ENCODE measurements at regions not wholly inside any gene's neighbourhood (a gene's known extent, or its start where the extent isn't known, plus 50 kb on each side); places are given as distances from the start of the nearest gene placed in this dataset.

DNA sequence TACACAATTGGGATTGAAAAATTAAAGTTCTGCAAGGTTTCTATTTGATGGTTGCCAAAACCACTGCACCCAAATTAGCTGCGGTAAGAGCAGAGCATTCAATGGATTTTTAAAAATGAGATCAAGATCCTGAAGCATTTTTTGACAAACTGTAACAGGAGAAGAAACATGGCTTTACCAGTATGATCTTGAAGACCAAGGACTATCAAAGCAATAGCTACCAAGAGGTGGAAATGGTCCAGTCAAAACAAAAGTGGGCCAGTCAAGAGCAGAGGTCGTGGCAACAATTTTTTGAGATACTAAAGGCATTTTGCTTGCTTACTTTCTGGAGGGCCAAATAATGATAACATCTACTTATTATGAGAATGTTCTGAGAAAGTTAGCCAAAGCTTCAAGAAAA, 186.8 kb downstream of the RDH14 start:
- DNase-seq = no peak

DNA sequence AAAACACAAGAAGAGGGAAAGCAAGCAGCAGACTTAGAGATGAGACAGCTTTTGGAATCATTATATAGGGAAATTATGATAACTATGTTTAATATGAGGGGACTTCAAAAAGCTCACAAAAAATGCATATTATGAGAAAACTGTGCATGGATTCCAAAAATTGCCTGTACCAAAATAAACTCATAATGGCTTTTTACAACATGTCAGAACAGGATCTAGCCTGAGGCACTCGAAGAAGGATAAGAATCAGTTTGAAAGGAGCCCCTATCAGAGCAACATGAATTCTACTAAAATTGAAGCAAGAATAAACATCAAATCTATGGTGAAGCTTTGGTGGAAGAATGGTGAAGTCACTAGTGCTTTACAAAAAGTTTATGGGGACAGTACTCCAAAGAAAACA, 187.4 kb downstream of the RDH14 start:
- DNase-seq = no peak

DNA sequence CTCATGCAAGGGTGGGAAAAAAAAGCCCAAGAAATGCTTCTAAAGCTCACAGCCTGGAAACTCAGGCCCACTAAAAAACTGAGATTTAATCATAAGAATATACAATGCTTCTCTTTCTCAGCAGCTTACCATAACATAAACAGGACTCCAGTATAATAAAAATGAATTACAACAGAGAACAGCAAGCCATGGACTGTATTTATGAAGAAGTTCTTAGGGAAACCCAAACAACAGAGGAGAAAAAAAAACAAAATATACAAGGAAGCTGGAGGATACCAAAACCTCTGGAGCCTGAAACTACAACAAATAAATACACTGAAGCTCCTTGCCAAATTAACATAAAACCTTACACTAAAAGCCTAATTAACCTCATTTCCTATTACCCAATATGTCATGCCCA, 187.8 kb downstream of the RDH14 start:
- no peak for DNase-seq

DNA sequence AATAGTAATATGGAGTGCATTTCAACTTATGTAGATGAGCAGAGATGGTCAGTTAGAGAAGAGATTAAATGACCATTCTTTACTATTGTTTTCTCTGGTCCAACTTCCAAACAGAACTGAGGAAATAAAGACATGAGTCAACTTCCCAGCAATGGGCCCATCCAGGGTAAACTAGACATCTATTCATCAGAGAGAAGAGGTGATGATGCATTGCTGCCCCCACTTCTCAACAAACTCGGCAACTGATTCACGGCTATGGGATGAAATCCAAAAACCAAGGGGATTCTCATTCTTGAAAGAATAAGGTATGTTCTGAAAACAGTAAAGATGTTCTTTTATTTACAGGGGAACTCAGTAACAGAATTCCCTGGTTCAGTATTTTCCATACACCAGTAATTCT, 190.7 kb downstream of the RDH14 start:
- no peak for DNase-seq

DNA sequence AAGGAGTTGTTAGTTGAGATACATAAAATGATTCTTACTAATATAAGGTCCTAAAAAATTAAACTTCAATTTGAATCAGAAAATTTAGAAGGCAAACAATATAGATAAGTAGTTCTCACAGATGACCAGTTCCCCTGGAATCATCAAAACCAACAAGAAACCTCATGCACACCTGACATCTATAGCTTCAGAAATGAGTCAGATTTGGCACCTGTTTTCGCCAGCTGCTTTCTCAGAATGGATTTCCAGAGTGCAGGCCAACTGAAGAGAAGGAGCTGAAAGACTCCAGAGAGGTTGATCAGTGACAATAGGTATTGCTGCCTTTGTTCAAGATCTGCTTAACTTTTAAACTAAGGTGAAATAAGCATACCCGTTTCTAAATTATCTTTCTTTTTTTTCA, 192.4 kb downstream of the RDH14 start:
- no peak for DNase-seq

DNA sequence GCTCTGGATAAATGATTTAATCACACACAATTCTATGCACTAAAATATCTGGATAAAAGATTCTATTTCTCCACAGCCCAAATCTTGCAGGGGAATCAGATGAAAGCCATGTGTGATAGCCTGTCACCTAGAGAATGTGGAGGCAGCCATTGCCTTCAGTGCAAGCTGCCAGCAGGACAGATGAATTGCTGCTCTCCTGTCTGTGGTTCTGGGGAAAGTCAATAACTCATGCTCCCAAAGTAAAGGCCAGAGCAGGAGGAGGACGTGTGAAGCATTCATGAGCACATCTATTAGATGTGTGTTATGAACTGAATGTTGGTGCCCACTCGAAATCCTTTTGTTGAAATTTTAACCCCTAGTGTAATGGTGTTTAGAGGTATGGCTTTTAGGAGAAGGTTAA, 195.1 kb downstream of the RDH14 start:
- no peak for DNase-seq

DNA sequence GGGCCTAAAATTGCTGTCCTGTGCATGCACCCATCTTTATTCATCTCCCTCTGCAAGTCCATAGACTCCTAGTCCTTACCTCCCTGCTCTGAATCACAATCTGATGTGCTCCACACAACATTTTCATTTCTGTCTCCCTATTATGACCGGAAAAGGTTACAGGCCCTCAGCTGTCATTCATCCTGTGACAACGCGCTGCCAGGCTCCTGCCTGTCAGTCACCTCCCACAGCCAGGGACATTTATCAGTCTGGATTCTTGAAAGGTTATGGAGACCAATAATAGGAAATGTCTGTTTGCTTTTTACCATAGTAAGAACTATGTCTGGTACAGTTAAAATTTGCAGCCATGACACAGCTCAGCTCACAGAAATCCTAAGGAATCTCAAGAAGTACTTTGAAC, 197.1 kb downstream of the RDH14 start:
- DNase-seq = no peak

DNA sequence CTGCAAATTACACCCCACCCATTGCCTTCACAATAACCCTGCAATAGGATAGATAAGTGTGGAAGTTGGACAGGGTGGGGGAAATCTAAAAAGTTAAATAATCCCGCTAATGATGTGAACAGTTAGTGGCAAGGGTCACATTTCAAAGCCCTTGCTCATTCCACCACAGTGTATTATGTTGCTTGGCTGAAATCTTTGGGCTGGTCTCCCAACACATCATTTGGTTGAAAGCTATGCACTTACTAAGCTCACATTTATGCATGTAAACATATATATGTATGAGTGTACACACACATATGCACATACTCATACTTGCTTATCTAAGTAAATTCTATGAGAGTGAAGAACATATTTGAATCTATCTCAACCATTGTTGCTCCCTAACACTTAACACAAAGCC, 197.8 kb downstream of the RDH14 start:
- no peak for DNase-seq

DNA sequence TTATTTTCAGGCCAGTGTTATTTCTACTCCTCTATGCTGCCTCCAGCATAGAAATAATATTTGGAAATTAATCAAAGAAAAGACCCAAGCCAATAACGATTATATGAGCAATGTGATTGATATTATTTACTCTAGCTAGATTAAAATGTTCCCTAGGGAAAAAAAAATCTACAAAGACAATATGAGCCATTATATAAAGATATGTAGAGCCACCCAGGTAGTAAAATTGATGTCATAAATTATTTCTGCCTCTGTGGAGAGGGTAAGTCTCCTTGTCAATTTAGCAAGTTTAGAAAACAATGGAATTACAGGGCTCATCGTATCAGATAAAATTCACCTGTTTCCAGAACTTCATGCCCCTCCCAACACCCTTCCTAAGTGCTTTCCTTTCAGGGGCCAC, 202.9 kb downstream of the RDH14 start:
- DNase-seq = no peak

DNA sequence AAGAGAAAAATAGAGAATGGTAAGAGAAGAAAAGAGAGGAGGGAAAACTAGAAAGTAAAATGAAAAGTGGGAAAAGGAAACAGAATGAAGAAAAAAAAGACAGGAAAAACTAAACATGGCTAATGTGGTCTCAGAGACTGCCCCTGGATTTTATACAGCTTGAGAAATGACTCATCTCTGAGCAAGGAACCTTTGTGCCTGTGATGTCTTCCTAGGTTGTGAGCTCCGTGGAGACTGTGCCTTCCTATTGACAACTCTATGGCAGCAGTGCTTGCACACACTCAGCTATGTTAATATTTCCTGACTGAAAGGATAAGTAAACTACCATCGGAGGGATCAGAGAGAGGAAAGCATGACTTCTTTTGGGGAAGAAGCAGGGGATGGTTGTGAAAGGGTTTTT, 203.8 kb downstream of the RDH14 start:
- no peak for DNase-seq

DNA sequence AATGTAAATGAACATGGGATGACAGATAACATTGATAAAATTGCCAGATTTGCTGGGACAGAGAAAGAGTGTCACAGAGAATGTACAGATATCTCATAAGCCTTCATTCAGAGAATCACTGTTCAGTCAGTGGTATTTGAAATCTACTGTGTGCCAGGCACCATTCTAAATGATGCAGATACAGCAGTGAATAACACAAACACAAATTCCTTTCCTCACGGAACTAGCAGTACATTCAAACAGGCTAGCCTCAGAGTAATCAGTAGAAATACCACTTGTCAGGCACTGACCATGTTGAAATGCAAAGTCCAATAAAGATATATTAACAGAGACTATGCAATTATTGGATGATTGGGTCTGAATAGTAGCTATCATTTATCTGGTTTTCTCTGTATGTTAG, 211.0 kb downstream of the RDH14 start:
- DNase-seq = no peak

DNA sequence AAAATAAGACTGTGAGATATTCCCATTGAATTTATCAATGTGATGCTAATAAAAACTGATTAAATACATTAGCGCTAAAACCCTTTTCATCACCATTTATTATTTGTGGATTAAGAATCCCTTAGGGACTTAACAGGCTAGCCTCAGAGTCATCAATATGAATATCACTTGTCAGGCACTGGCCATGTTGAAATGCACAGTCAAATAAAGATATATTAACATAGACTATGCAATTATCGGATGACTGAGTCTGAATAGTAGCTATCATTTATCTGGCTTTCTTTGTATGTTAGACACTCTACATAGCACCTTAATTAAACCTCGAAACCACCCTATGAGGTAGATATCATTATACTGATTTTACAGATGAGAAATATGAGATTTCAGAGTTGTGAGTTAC, 213.6 kb downstream of the RDH14 start:
- DNase-seq = no peak

DNA sequence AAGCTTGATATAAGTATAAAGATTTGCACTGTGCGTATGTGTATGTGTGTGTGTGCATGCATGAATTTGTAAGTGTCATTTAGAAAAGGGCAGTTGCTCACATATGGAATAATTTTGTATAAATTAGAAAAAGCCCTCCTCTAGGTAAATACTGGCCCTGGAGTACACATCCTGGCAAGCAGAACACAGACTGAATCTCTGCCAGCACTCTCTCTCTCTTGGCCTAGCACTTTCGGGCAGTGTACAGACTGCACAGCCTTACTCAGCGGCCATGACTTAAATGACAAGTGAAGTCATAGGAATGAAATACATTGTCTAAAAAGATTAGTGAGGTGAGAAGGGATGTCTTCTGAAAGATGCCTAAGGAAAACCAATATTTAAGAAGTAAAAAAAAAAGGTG, 214.1 kb downstream of the RDH14 start:
- DNase-seq = no peak

DNA sequence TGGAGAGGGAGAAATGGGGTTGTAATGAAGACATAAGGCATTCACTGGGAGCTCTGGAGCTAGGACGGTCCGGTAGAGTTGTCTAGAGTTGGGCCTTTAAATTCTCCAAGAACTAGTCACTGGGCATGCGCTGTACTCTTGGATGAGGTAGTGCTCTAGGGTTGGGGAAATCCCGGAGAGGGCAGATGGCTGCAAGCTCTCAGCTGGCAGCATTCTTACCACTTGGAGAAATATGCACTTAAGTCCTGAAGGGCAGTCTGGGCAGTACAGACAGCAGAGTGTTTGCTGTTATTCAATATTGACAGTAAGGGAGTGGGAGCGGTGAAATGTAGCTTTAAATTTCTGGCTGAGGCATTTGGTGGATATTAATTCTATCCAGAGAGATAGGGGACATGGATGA, 214.6 kb downstream of the RDH14 start:
- no peak for DNase-seq

DNA sequence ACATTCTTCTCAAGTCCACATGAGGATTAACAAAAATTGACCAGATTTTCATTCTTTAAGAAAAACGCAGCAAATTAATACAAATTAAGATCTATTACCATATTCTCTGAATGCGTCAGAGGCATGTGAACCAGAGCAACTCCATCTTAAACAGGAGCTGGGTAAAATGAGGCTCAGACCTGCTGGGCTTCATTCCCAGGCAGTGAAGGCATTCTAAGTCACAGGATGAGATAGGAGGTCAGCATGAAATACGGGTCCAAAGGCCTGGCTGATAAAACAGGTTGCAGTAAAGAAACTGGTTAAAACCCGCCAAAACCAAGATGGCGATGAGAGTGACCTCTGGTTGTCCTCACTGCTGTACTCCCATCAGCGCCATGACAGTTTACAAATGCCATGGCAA, 217.6 kb downstream of the RDH14 start:
- DNase-seq = no peak

DNA sequence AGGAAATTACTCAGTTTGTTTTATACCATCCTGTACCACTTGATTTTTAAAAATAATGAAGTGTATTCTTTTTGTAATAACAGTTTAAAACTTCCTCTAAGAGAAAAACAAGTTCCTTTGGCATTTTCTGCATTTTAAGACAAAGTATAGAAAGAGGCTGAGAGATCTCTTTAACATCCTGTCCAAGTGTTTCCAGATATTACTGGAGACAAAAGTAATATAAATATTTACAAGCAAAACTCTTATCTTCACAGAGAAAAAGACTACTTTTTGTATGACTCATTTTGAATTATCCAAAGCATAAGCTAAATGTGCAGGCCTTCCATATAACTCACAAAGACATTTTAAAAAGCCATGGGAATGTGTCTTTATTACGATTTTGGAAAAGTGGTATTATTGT, 221.1 kb downstream of the RDH14 start:
- no peak for DNase-seq

DNA sequence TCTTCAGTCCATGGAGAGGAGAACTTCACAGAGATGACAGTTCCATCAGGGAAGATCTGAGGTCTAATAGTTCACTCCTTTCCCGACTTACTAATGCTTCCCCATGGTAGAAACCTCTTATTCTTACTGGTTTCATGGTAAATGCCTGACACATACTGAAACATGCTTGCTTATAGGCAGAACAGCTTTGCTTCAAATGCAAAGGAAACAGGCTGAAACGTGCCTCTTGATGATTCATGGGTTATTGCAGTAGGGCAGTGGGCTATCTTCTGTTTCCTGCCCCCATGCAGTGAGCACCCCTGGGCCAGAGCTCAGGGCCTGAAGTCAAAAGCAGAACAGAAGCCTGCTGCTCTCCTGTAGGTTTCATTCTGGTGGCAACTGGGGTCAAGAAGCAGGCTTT, 223.5 kb downstream of the RDH14 start:
- no peak for DNase-seq

DNA sequence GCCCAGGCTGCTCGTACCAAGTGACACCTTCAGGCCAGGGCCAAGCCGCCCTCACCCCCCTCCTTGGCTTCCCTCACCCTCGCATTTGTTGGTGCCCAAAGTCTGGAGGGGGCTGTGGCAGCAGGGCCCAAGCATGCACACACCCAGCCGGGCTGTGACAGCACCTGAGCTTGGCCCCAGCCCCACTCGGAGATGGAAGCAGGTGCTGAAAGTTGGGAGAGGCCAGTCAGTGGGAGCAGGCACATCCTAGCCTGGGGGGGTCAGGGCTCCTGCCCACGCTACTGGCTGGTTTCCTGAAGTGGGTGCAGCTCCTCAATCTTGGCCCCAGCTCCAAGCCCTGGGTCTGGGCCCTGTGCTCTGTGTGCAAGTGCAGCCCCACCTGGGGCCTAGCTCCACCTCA, 228.0 kb downstream of the RDH14 start:
- DNase-seq = no peak

DNA sequence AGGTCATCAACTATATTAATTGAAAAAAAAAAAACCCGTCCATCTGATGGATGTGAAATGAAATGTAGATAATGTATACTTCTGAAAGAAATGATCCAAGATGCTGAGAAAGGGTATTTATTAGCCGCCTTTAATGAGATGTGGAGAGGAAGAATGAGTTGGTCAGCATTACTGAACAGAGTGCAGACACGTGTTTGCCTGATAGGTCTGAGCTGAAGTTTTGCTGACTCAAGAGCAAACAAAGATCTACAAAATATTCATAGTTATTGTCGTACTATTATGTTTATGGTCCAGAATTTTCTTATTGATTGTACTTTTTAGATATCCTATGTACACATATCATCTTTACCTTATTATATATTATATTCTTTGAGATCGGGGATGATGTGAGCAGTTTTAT, 235.3 kb downstream of the RDH14 start:
- DNase-seq = no peak

DNA sequence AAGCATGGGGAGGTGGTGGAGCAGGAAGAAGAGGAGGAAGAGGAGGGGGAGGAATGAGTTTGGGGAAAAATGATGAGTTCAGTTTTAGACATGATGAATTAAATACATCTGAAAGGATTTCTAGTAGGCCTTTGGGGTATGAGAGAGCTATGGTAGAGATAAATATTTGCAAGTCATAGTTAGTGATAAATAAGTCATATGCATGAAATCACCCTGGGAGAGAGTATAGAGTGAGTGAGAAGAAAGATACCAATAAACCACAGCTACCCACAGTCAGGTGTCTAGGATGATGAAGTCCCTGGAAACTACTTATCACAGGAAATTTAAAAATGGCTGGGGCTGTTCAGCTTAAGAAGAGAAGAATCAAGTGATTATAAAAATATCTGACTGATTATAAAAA, 240.5 kb downstream of the RDH14 start:
- no peak for DNase-seq

DNA sequence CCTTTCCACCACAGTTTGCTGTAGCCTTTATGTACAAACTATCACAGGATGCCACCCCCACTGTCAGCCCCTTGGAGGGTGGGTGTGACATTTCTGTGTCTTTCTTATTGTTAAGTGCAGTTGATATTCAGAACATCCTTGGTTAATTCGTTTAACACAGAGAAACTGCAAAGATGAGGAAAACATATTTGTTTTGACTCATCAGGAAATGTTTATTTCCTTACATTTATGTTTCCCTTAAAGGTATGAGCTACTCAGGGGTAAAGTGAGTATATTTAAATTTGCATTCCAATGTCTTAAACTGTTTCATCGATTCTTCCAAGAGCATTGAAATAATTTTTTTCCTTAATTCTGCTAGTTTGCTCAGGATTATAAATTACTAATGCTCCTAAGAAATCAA, 243.4 kb downstream of the RDH14 start:
- no peak for DNase-seq

DNA sequence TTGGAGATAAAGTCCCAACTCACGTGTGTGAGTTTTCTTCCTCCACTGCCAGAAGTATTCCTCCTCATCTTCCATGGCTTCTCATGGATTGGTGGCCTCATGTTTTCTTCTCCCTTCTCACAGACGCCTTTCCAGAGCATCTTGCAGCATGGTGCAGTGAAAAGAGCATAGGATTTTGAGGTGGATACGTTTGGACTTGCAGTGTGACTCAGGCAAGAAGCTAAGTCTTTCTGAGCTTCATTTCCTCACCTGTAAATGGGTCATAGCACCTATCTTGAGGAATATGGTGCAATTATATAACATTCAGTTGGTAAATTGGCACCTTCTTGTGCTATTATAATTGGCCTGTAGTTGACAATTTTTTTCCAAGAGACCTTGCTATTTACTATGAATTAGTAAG, 247.6 kb downstream of the RDH14 start:
- no peak for DNase-seq

DNA sequence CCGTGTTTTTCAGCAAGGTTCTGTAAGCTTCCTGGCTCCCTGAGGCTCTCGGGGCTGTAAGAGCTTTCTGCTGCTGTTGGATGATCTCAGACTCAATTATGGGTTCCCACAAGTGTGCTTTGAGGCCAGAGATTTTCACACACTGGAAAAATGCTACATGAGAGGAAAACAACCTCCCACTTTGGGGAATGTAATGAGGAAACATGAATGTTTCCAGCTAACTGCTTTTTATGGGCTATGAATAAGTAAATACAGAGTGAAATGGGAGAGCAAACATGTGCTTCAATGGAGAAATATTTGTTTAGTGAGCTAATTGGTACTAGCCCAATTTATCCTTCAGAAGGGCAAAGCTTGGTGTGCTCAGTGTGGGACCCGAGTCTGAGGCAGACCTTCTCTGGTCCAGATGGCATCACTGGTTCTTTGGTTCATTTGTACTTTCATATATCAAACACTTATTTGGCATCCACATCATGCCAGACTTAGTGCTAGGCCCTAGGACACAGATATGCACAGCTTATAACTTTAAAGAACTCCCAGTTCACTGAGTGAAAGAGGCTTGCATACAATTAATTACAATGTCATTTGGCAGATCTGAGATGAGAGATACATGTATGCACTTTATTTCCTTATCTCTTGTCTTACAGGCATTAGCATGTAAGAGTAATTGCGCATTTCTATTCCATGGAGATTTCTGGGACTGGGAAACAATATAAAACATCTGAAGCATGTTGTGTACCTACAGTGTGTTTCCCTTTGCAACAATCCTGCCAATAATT, 248.8 kb downstream of the RDH14 start:
- no peak for DNase-seq

DNA sequence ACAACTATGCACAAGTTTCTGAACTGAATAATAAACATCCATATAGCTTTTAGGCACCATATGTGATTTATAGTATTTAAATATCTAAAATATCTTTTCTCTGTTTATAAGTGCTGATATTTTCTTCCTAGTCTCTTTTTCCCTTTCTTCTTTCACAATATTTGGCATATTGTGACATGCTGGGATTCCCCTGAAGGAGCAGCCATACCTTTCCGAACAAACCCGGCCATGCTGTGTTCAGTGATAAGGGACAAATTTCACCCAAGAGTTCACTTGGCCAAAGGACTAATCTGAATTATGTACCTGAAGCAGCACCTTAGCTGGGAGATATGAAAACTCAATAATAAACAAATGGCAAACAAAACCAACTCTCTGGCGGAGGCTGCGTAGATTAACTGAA, 250.8 kb downstream of the RDH14 start:
- DNase-seq = no peak

DNA sequence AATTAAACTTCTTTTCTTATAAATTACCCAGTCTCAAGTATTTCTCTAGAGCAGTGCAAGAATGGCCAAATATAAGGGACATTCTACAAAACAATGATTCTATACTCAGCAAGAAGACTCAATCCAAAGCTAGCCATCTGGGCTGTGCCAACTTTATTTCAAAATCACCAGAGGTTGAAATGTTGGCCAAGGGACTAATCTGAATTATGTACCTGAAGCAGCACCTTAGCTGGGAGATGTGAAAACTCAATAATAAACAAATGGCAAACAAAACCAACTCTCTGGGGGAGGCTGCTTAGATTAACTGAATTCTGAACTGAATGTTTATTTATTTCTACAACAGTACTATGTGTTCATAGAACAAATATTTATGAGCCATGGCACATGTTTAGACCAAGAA, 251.3 kb downstream of the RDH14 start:
- DNase-seq = no peak

DNA sequence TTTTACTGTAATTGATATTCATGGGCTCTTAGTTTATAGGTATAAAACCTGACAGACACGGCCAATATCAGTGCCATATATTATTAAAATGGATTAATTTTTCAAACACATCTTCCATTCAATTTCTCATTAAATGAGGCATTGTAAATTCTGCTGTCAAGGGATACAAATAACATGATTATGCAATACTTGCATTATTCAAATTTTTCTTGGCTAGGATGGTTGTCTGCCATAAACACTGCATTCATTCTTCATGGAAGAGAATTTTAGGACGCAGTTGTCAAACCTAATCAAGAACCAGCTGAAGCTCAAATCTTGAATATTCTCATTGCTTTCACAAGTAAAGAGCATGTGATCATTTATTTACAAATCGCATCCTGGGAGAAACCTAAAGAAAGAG, 255.6 kb downstream of the RDH14 start:
- DNase-seq = no peak

All from activated CD4-positive, alpha-beta T cell treated with anti-CD3 and anti-CD28 coated beads for 4 hours (primary cell).